ENCODE measurements at regions not wholly inside any gene's neighbourhood (a gene's known extent, or its start where the extent isn't known, plus 50 kb on each side); places are given as distances from the start of the nearest gene placed in this dataset.

- DNase-seq (ENCODE audit: low spot score) = no peak
- no peak for FAIRE-seq
Measured at GRCh38 chr4:106767991-106768390, 268.1 kb downstream of the DKK2 start.

GRCh38 chr4:106766519-106766918 lies 269.6 kb downstream of the DKK2 start:
- no peak for FAIRE-seq

GRCh38 chr4:106764774-106765173 lies 271.3 kb downstream of the DKK2 start:
- no peak for DNase-seq (ENCODE audit: low spot score)
- no peak for FAIRE-seq

More at GRCh38 chr4:106766519-106766918, 269.6 kb downstream of the DKK2 start:
- no peak for DNase-seq (ENCODE audit: low spot score)

GRCh38 chr4:106762666-106763443 lies 273.3 kb downstream of the DKK2 start:
- FAIRE-seq (no peak), DNase-seq (ENCODE audit: low spot score) (no peak)

GRCh38 chr4:106753426-106753825 lies 282.7 kb downstream of the DKK2 start:
- no peak for FAIRE-seq

GRCh38 chr4:106746451-106746850 lies 289.7 kb downstream of the DKK2 start:
- DNase-seq (ENCODE audit: low spot score) = no peak
- no peak for FAIRE-seq

More at GRCh38 chr4:106753426-106753825, 282.7 kb downstream of the DKK2 start:
- no peak for DNase-seq (ENCODE audit: low spot score)

GRCh38 chr4:106738121-106738520 lies 298.0 kb downstream of the DKK2 start:
- no peak for DNase-seq (ENCODE audit: low spot score)
- no peak for FAIRE-seq

- FAIRE-seq (no peak), DNase-seq (ENCODE audit: low spot score) (no peak)
Measured at GRCh38 chr4:106718548-106718947, 317.6 kb downstream of the DKK2 start.

GRCh38 chr4:106717091-106717490 lies 319.0 kb downstream of the DKK2 start:
- FAIRE-seq = no peak
- DNase-seq (ENCODE audit: low spot score) = no peak

- DNase-seq (ENCODE audit: low spot score) = no peak
- no peak for FAIRE-seq
Measured at GRCh38 chr4:106715825-106716224, 320.3 kb downstream of the DKK2 start.

- FAIRE-seq = no peak
- DNase-seq (ENCODE audit: low spot score) = no peak
Measured at GRCh38 chr4:106708464-106708816, 327.7 kb downstream of the DKK2 start.

- FAIRE-seq (no peak), DNase-seq (ENCODE audit: low spot score) (no peak)
Measured at GRCh38 chr4:106707776-106708463, 328.2 kb downstream of the DKK2 start.

- DNase-seq (ENCODE audit: low spot score) = no peak
- FAIRE-seq = no peak
Measured at GRCh38 chr4:106704253-106704870, 331.8 kb downstream of the DKK2 start.

- FAIRE-seq = no peak
Measured at GRCh38 chr4:106700321-106700720, 331.7 kb upstream of the GIMD1 start.

GRCh38 chr4:106698621-106699195 lies 330.1 kb upstream of the GIMD1 start:
- DNase-seq (ENCODE audit: low spot score) (no peak), FAIRE-seq (no peak)

More at GRCh38 chr4:106700321-106700720, 331.7 kb upstream of the GIMD1 start:
- DNase-seq (ENCODE audit: low spot score) = no peak

- DNase-seq (ENCODE audit: low spot score) (no peak), FAIRE-seq (no peak)
Measured at GRCh38 chr4:106695501-106696262, 327.1 kb upstream of the GIMD1 start.

GRCh38 chr4:106694232-106694631 lies 325.7 kb upstream of the GIMD1 start:
- FAIRE-seq = no peak
- DNase-seq (ENCODE audit: low spot score) = no peak

GRCh38 chr4:106691749-106692148 lies 323.2 kb upstream of the GIMD1 start:
- no peak for DNase-seq (ENCODE audit: low spot score)
- no peak for FAIRE-seq

- no peak for FAIRE-seq
Measured at GRCh38 chr4:106690487-106690886, 321.9 kb upstream of the GIMD1 start.

GRCh38 chr4:106687026-106687425 lies 318.4 kb upstream of the GIMD1 start:
- DNase-seq (ENCODE audit: low spot score) (no peak), FAIRE-seq (no peak)

More at GRCh38 chr4:106690487-106690886, 321.9 kb upstream of the GIMD1 start:
- peak; percentile 13 for DNase-seq (ENCODE audit: low spot score)

- FAIRE-seq = no peak
Measured at GRCh38 chr4:106681381-106681921, 312.9 kb upstream of the GIMD1 start.

More at GRCh38 chr4:106681381-106681921, 312.9 kb upstream of the GIMD1 start:
- no peak for DNase-seq (ENCODE audit: low spot score)

Measured in RCC 7860 (cell line).